Neural cell (in vitro differentiated cells): ENCODE measurements at regions not wholly inside any gene's neighbourhood (a gene's known extent, or its start where the extent isn't known, plus 50 kb on each side); places are given as distances from the start of the nearest gene placed in this dataset.

Source experiments
- H2AFZ ChIP-seq: fragments of 200-600, 300-800 bp; sonication (generic), shearing (Covaris generic); 2 replicates; pipeline ENCODE4 v1.6.0; 2014; ENCODE audit warnings: low read depth, mild to moderate bottlenecking, antibody characterized with exemption, low read length, moderate library complexity
- H3F3A ChIP-seq: fragments of 200-600 bp; shearing (Covaris generic); 2 replicates; pipeline ENCODE4 v1.6.1; 2016; ENCODE audit warnings: mild to moderate bottlenecking, moderate library complexity, mixed read lengths, antibody characterized with exemption, low read length; ENCODE audit not compliant: insufficient read depth, poor library complexity, severe bottlenecking
- H3K27ac ChIP-seq: fragments of 200-600, 300-800 bp; sonication (generic), shearing (Covaris generic); 2 replicates; pipeline ENCODE4 v1.5.1; 2014; ENCODE audit warnings: mild to moderate bottlenecking, low read length, moderate library complexity
- H3K27me3 ChIP-seq: fragments of 300-800, 200-600 bp; sonication (generic), shearing (Covaris generic); 2 replicates; pipeline ENCODE4 v1.6.0; 2014; ENCODE audit warnings: mild to moderate bottlenecking, low read depth, low read length, moderate library complexity; ENCODE audit not compliant: insufficient read depth
- H3K36me3 ChIP-seq: fragments of 300-800, 200-600 bp; sonication (generic), shearing (Covaris generic); 2 replicates; pipeline ENCODE4 v1.5.1; 2014; ENCODE audit warnings: mild to moderate bottlenecking, antibody characterized with exemption, low read length, moderate library complexity; ENCODE audit not compliant: insufficient read depth
- H3K4me2 ChIP-seq: fragments of 300-800, 200-600 bp; sonication (generic), shearing (Covaris generic); 2 replicates; pipeline ENCODE4 v1.6.0; 2014; ENCODE audit warnings: mild to moderate bottlenecking, low read length
- H3K4me3 ChIP-seq: fragments of 300-800, 200-600 bp; sonication (generic), shearing (Covaris generic); 2 replicates; pipeline ENCODE4 v1.5.1; 2014; ENCODE audit warnings: mild to moderate bottlenecking, low read length, moderate library complexity
- H3K79me2 ChIP-seq: fragments of 200-600 bp; shearing (Covaris generic); replicated peaks from 2 replicates; pipeline ENCODE4 v1.6.0; 2014; ENCODE audit warnings: mild to moderate bottlenecking, low read length, moderate library complexity; ENCODE audit not compliant: insufficient read depth
- H3K9ac ChIP-seq: fragments of 300-800, 200-600 bp; sonication (generic), shearing (Covaris generic); 2 replicates; pipeline ENCODE4 v1.6.1; 2016; ENCODE audit warnings: mild to moderate bottlenecking, low read length, mixed read lengths
- H3K9me2 ChIP-seq: fragments of 200-600 bp; shearing (Covaris generic); 2 replicates; pipeline ENCODE4 v1.6.1; 2016; ENCODE audit warnings: mild to moderate bottlenecking, low read length, mixed read lengths; ENCODE audit not compliant: insufficient read depth
- H3K9me3 ChIP-seq: fragments of 200-600, 300-800 bp; sonication (generic), shearing (Covaris generic); 2 replicates; pipeline ENCODE4 v1.6.1; 2016; ENCODE audit warnings: mild to moderate bottlenecking, mixed run types, low read length, moderate library complexity, mixed read lengths
- H4K20me1 ChIP-seq: fragments of 200-600 bp; shearing (Covaris generic); 2 replicates; pipeline ENCODE4 v1.6.1; 2016; ENCODE audit warnings: mild to moderate bottlenecking, mixed run types; ENCODE audit not compliant: insufficient read depth
- EP300 ChIP-seq: fragments of 450-650 bp; conservative IDR thresholded peaks from 2 replicates; pipeline ENCODE4 v1.6.1; 2014; ENCODE audit warnings: antibody characterized with exemption, mild to moderate bottlenecking, moderate library complexity; ENCODE audit not compliant: poor library complexity, severe bottlenecking
- EZH2 ChIP-seq: fragments of 200-600, 300-800 bp; shearing (Covaris generic), sonication (generic); IDR thresholded peaks from 2 replicates; pipeline ENCODE4 v1.6.1; 2014; ENCODE audit warnings: antibody characterized with exemption, low read length, borderline replicate concordance, mild to moderate bottlenecking; ENCODE audit not compliant: insufficient read depth, poor library complexity, severe bottlenecking
- MXI1 ChIP-seq: fragments of 450-650 bp; conservative IDR thresholded peaks from 2 replicates; pipeline ENCODE4 v1.6.1; 2014; ENCODE audit warnings: antibody characterized with exemption, mild to moderate bottlenecking; ENCODE audit not compliant: poor library complexity, severe bottlenecking
- POLR2AphosphoS5 ChIP-seq: IDR thresholded peaks from 2 replicates; pipeline ENCODE4 v1.6.1; 2012
- RAD21 ChIP-seq: fragments of 450-650 bp; conservative IDR thresholded peaks from 2 replicates; pipeline ENCODE4 v1.6.1; 2014; ENCODE audit warnings: antibody characterized with exemption, mild to moderate bottlenecking, moderate library complexity
- REST ChIP-seq: IDR thresholded peaks from 2 replicates; pipeline ENCODE4 v1.6.1; 2012; ENCODE audit warnings: borderline replicate concordance
- SMC3 ChIP-seq: fragments of 450-650 bp; conservative IDR thresholded peaks from 2 replicates; pipeline ENCODE4 v1.6.1; 2014; ENCODE audit warnings: antibody characterized with exemption, mild to moderate bottlenecking, moderate library complexity; ENCODE audit not compliant: poor library complexity
- TAF1 ChIP-seq: IDR thresholded peaks from 2 replicates; pipeline ENCODE4 v1.6.1; 2012; ENCODE audit warnings: low read depth
- TF ChIP-seq, protein P1 (sequence below): fragments of 450-650 bp; IDR thresholded peaks from 2 replicates; pipeline ENCODE4 v1.5.1; 2014; ENCODE audit warnings: antibody characterized with exemption, mild to moderate bottlenecking, moderate library complexity; ENCODE audit not compliant: poor library complexity, severe bottlenecking

GRCh38 chr2:43127941-43128558 is 98.4 kb downstream of the ZFP36L2 start:
- H3K27ac ChIP-seq = no peak overlapping the region
- no peaks in the 10 kb centered on the region for H4K20me1 ChIP-seq
- no peaks in the 10 kb centered on the region for H3K27me3 ChIP-seq
- no peaks in the 10 kb centered on the region for H3K79me2 ChIP-seq
- H2AFZ ChIP-seq = no peak overlapping the region
- H3K9ac ChIP-seq = no peak overlapping the region
- H3K36me3 ChIP-seq = no peaks in the 10 kb centered on the region
- TF ChIP-seq EZH2 = no peak
- TF ChIP-seq MXI1 = no peak
- TF ChIP-seq TAF1 = no peak
- TF ChIP-seq POLR2AphosphoS5 = no peak
- TF ChIP-seq REST = no peak
- H3F3A ChIP-seq = no peaks in the 10 kb centered on the region
- H3K9me3 ChIP-seq = no peaks in the 10 kb centered on the region
- no peaks in the 10 kb centered on the region for H3K9me2 ChIP-seq
- H3K4me3 ChIP-seq = no peak overlapping the region
- no peak overlapping the region for H3K4me2 ChIP-seq

DNA sequence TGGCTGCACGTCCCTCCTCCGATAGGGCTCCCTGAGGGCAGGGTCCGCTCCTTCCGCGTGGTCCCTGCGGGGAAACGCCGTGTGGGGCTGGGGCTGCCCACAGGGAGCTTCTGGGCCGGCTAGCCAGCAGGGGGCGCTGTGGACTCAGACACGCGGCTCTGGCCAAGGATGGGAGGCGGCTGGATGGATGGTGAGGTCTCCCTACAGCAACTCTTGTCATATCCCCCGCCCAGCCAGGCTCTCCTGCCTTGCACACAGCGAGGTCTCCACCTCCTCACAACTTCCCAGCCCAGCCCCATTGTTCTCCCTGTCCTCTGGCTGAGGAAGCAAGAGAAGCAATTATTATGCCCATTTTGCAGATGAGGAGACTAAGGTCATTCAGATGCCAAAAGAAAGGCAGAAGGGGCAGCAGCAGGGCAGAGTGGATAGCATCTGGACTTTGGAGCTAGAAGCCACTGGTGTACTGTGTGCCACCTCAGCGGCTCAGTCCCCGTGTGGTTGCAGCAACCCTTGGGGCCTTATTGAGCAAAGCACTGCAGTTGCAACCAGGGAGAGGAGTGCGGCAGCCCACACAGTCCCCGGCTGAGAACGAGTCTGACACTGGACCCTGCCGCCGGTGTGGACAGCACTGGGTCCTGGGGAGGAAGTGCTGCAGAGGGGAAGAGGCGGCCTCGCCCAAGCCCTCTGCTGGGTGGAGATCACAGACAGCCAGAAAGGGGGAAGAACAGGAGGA is 99.0 kb downstream of the ZFP36L2 start:
- no peak overlapping the region for H3K9ac ChIP-seq
- TF ChIP-seq EP300 (no peak), SMC3 (no peak), RAD21 (no peak), EZH2 (no peak), MXI1 (no peak), POLR2AphosphoS5 (no peak), REST (no peak), TAF1 (no peak)
- TF ChIP-seq, protein P1, sequence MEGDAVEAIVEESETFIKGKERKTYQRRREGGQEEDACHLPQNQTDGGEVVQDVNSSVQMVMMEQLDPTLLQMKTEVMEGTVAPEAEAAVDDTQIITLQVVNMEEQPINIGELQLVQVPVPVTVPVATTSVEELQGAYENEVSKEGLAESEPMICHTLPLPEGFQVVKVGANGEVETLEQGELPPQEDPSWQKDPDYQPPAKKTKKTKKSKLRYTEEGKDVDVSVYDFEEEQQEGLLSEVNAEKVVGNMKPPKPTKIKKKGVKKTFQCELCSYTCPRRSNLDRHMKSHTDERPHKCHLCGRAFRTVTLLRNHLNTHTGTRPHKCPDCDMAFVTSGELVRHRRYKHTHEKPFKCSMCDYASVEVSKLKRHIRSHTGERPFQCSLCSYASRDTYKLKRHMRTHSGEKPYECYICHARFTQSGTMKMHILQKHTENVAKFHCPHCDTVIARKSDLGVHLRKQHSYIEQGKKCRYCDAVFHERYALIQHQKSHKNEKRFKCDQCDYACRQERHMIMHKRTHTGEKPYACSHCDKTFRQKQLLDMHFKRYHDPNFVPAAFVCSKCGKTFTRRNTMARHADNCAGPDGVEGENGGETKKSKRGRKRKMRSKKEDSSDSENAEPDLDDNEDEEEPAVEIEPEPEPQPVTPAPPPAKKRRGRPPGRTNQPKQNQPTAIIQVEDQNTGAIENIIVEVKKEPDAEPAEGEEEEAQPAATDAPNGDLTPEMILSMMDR = no peak
- H3K9me3 ChIP-seq = no peaks in the 10 kb centered on the region
- H3K4me3 ChIP-seq = no peak overlapping the region
- H3F3A ChIP-seq = no peaks in the 10 kb centered on the region
- no peaks in the 10 kb centered on the region for H3K79me2 ChIP-seq
- H3K27me3 ChIP-seq = no peaks in the 10 kb centered on the region
- H3K4me2 ChIP-seq = no peak overlapping the region
- H3K9me2 ChIP-seq = no peaks in the 10 kb centered on the region
- H3K36me3 ChIP-seq = no peaks in the 10 kb centered on the region
- no peak overlapping the region for H2AFZ ChIP-seq
- no peak overlapping the region for H3K27ac ChIP-seq
- no peaks in the 10 kb centered on the region for H4K20me1 ChIP-seq
